ENCODE measurements at regions not wholly inside any gene's neighbourhood (a gene's known extent, or its start where the extent isn't known, plus 50 kb on each side); places are given as distances from the start of the nearest gene placed in this dataset.

DNA sequence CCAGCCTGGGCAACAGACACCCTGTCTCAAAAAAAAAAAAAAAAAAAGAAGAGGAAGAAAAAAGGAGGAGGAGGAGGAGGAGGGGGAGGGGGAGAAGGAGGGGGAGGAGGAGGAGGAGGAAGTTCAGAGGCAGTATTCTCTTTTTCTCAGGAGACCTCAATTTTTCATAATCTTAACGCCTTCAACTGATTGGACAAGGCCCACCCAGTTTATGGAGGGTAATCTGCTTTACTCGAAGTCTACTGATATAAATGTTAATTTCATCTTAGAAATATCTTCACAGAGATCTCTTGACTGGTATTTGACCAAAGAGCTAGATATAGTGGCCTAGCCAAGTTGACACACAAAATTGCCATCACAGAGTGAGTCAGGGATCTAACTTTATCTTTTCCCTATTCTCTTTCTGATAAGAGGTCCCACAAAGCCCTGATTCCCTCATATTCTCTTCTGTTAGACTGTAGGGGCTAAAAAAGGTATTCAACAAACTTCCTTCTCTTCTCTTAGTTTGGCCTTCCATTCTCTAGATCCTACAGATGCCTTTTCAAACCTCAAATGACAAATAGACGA lies 115.5 kb upstream of the ABCA1 start:
- H3K4me3 ChIP-seq (ENCODE audit: low read length) = no peak overlapping the region
- H3K4me1 ChIP-seq (ENCODE audit: insufficient read depth, low read length) = peaks cover 22% of the 10 kb centered on the region
- no peaks in the 10 kb centered on the region for H3K27me3 ChIP-seq (ENCODE audit: insufficient read depth, low read length)
- H3K9me3 ChIP-seq (ENCODE audit: low read depth, low read length) = no peaks in the 10 kb centered on the region

GRCh38 chr9:105044518-105044917 lies 116.6 kb upstream of the ABCA1 start:
- H3K4me1 ChIP-seq (ENCODE audit: insufficient read depth, low read length) = peaks cover 22% of the 10 kb centered on the region
- H3K27me3 ChIP-seq (ENCODE audit: insufficient read depth, low read length) = no peaks in the 10 kb centered on the region
- H3K4me3 ChIP-seq (ENCODE audit: low read length) = no peak overlapping the region
- H3K9me3 ChIP-seq (ENCODE audit: low read depth, low read length) = no peaks in the 10 kb centered on the region

DNA sequence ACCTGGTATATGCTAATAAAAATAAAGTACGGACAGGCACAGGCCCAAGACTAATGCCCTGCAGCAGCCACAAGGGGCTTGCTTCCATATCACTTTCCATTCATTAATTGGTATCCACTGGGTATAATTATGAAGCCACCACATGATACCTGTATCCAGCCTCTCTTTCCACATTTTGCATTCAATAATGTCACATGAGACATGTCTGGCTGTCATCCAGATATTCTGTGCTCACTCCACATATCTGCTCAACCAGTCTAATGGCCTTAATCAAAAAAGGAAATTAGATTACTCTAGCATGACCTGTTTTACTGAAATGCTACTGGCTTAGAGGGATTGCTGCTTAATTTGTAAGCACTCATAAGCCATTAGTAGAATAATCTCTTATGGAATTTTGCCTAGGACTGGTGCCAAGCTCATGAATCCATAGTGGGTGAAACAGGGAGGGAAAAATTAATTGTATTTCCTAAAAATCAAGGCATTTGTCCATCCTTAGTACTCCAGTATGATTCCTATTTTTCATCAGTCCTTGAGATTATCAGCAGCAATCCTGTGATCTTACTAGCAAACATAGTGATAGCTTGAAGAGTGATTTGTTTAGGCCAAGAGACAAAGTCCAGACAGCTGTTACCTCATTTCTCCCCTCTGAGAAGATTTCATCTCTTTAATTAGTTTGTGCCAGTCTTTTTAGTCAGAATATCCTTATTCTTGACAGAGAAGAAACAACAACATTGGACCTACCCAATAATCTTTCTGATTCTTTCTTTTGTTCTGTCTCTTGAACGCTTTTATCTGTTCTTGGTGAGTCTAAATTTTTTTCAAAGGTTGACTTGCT lies 119.2 kb upstream of the ABCA1 start:
- Histone ChIP-seq H3K4me3 (ENCODE audit: low read length) (no peak overlapping the region), H3K9me3 (ENCODE audit: low read depth, low read length) (no peaks in the 10 kb centered on the region), H3K27me3 (ENCODE audit: insufficient read depth, low read length) (no peaks in the 10 kb centered on the region), H3K4me1 (ENCODE audit: insufficient read depth, low read length) (peaks cover 21% of the 10 kb centered on the region)

- Histone ChIP-seq H3K27me3 (ENCODE audit: insufficient read depth, low read length) (no peaks in the 10 kb centered on the region), H3K4me1 (ENCODE audit: insufficient read depth, low read length) (peaks cover 27% of the 10 kb centered on the region), H3K4me3 (ENCODE audit: low read length) (no peak overlapping the region), H3K9me3 (ENCODE audit: low read depth, low read length) (no peaks in the 10 kb centered on the region)
Observed at GRCh38 chr9:105047742-105048041, 119.7 kb upstream of the ABCA1 start.

DNA sequence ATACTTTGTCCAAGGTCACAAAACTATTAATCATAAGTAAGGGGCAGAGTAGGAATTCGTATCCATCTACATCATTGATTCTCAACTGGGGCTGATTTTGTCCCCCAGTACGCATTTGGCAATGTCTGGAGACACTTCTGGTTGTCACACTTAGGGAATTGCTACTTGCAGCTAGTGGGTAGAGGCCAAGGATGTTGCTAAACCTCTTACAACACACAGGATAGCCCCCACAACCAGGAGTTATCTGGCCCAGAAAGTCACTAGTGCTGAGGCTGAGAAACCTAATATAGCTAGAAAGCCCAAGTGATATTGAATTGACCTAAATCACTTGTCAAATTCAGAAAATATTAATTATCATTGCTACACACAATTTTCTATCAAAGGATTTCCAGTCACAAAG lies 120.4 kb upstream of the ABCA1 start:
- no peaks in the 10 kb centered on the region for H3K27me3 ChIP-seq (ENCODE audit: insufficient read depth, low read length)
- H3K4me3 ChIP-seq (ENCODE audit: low read length) = no peak overlapping the region
- no peaks in the 10 kb centered on the region for H3K9me3 ChIP-seq (ENCODE audit: low read depth, low read length)
- H3K4me1 ChIP-seq (ENCODE audit: insufficient read depth, low read length) = peaks cover 28% of the 10 kb centered on the region

DNA sequence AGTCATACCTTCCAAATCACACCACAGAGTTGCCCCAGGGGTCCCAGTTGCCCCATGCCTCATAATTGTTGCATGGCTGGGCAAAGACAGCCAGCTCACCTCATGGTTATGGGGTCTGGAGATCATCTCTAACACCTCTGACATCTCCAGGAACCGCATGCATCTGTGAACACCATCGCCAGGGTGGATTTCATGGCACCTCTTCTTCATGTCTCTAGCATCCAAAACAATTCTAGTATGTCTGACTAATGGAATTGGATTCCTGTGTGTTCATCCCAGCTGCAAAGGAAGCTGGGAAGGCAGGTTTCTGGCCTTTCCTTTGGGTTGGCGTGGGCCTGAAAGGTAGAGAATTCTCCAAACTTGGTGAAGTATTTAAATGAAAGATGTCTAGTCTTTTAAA lies 122.3 kb upstream of the ABCA1 start:
- Histone ChIP-seq H3K27me3 (ENCODE audit: insufficient read depth, low read length) (no peaks in the 10 kb centered on the region), H3K4me1 (ENCODE audit: insufficient read depth, low read length) (peaks cover 35% of the 10 kb centered on the region), H3K9me3 (ENCODE audit: low read depth, low read length) (no peaks in the 10 kb centered on the region), H3K4me3 (ENCODE audit: low read length) (no peak overlapping the region)

GRCh38 chr9:105051897-105052296 lies 123.9 kb upstream of the ABCA1 start:
- H3K27me3 ChIP-seq (ENCODE audit: insufficient read depth, low read length) = no peaks in the 10 kb centered on the region
- peaks cover 35% of the 10 kb centered on the region for H3K4me1 ChIP-seq (ENCODE audit: insufficient read depth, low read length)
- no peaks in the 10 kb centered on the region for H3K9me3 ChIP-seq (ENCODE audit: low read depth, low read length)
- no peak overlapping the region for H3K4me3 ChIP-seq (ENCODE audit: low read length)

- no peaks in the 10 kb centered on the region for H3K9me3 ChIP-seq (ENCODE audit: low read depth, low read length)
- peaks cover 35% of the 10 kb centered on the region for H3K4me1 ChIP-seq (ENCODE audit: insufficient read depth, low read length)
- no peaks in the 10 kb centered on the region for H3K27me3 ChIP-seq (ENCODE audit: insufficient read depth, low read length)
- H3K4me3 ChIP-seq (ENCODE audit: low read length) = no peak overlapping the region
Observed at GRCh38 chr9:105052346-105052745, 124.4 kb upstream of the ABCA1 start.

DNA sequence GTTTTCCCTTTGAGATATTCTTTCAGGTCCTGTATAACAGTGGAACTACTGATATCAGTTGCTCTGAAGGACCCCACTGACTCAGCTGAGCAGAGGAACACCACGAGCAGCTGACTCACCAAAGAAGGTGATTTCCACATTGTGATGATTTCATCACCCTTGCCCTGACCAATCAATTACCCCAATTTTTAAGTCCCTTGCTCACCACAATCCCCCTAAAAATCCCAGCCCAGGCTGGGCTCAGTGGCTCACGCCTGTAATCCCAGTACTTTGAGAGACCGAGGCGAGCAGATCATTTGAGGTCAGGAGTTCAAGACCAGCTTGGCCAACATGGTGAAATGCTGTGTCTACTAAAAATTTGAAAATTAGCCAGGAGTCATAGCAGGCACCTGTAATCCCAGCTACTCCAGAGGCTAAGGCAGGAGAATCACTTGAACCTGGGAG lies 125.3 kb upstream of the ABCA1 start:
- Histone ChIP-seq H3K4me3 (ENCODE audit: low read length) (no peak overlapping the region), H3K27me3 (ENCODE audit: insufficient read depth, low read length) (no peaks in the 10 kb centered on the region), H3K4me1 (ENCODE audit: insufficient read depth, low read length) (peaks cover 35% of the 10 kb centered on the region), H3K9me3 (ENCODE audit: low read depth, low read length) (no peaks in the 10 kb centered on the region)

DNA sequence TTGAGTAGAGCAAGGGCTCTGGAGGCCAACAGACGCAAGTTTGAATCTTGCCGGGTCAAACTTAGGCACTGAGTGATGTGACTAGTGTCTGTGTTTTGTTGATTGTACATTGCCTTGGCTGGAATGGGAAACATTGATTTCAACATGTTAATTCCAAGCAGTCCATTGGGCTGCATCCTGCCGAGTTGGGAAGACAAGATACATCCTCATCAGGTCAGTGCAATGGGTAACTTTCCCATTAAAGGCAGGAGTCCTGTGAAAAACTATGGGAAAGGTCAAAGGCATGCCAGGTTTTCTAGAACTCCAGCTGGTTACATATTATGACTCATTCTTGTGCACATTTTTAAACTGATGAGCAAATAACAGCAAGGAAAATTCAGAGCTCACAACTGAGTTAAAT lies 126.5 kb upstream of the ABCA1 start:
- H3K4me3 ChIP-seq (ENCODE audit: low read length) = no peak overlapping the region
- no peaks in the 10 kb centered on the region for H3K9me3 ChIP-seq (ENCODE audit: low read depth, low read length)
- peaks cover 38% of the 10 kb centered on the region for H3K4me1 ChIP-seq (ENCODE audit: insufficient read depth, low read length)
- H3K27me3 ChIP-seq (ENCODE audit: insufficient read depth, low read length) = no peaks in the 10 kb centered on the region

DNA sequence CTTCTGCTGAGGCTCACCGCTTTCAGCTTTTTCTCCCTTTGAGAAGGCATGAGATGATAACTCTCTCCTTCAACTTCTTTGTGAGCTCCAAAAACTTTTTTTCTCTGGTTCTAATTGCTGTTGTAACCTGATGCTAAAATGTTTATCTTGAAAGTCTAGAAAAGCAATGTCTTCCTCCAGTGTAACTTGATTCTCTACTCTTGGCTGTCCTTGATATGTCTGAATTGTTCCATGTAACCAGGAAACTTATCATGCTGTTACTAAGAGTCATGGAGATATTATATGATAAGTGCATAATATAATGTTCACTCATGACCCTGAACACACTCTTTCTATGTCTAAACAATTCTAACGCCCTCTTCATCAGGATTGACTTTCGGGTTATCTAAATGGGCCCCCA lies 128.0 kb upstream of the ABCA1 start:
- no peaks in the 10 kb centered on the region for H3K9me3 ChIP-seq (ENCODE audit: low read depth, low read length)
- peaks cover 38% of the 10 kb centered on the region for H3K4me1 ChIP-seq (ENCODE audit: insufficient read depth, low read length)
- H3K27me3 ChIP-seq (ENCODE audit: insufficient read depth, low read length) = no peaks in the 10 kb centered on the region
- no peak overlapping the region for H3K4me3 ChIP-seq (ENCODE audit: low read length)

GRCh38 chr9:105057551-105057950 lies 129.6 kb upstream of the ABCA1 start:
- Histone ChIP-seq H3K4me1 (ENCODE audit: insufficient read depth, low read length) (peaks cover 31% of the 10 kb centered on the region), H3K4me3 (ENCODE audit: low read length) (no peak overlapping the region), H3K9me3 (ENCODE audit: low read depth, low read length) (no peaks in the 10 kb centered on the region), H3K27me3 (ENCODE audit: insufficient read depth, low read length) (no peaks in the 10 kb centered on the region)

DNA sequence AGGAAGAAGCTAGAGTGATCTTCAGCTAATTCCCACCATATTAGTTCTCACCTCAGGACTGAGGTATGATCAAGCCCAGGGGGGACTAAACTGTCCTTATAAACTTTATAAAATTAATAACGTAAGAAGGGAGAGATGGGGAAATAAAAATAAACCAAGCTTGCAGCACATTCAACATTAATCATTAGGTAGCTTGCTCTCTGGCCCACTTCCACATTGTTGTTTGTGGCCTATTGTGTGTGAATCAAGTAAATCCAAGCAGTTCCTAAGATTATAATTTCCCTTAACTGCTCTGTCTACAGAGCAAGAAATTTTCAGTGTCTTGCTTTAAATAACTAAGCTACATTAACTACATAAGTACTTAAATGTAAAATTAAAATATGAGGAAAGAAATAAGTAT lies 131.3 kb upstream of the ABCA1 start:
- H3K4me3 ChIP-seq (ENCODE audit: low read length) = no peak overlapping the region
- H3K27me3 ChIP-seq (ENCODE audit: insufficient read depth, low read length) = no peaks in the 10 kb centered on the region
- peaks cover 28% of the 10 kb centered on the region for H3K4me1 ChIP-seq (ENCODE audit: insufficient read depth, low read length)
- H3K9me3 ChIP-seq (ENCODE audit: low read depth, low read length) = no peaks in the 10 kb centered on the region

DNA sequence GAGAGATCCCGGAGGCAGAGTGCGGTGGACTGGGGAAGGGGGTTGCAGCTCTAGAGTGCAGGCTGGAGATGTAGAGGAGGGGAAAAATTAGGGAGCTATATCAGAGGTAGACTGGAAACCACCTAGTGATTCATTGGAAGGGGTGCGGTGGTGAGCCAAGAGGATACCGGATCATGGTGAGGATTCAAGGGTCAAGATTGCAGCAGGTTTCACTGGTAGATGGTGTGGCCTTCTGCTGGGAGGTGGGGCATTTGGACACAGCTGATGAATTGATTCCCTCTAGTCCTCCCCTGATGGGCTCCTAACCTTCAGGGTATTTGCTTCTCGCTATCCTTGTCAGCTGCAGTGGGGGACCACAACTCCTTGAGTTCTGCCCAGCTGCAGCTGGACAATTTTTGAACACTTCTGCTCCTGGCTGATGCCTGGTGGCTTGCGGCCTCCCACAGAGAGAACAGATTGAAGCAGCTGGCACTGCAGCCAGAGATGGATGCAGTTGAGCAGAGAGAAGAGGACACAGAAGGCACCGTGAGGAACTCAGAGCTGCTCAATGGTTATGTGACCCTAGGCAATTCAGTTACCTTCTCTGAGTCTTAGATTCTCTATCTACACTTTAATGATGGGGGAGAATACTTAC lies 134.4 kb upstream of the ABCA1 start:
- Histone ChIP-seq H3K9me3 (ENCODE audit: low read depth, low read length) (no peaks in the 10 kb centered on the region), H3K27me3 (ENCODE audit: insufficient read depth, low read length) (no peaks in the 10 kb centered on the region), H3K4me3 (ENCODE audit: low read length) (no peak overlapping the region), H3K4me1 (ENCODE audit: insufficient read depth, low read length) (peaks cover 52% of the 10 kb centered on the region)

DNA sequence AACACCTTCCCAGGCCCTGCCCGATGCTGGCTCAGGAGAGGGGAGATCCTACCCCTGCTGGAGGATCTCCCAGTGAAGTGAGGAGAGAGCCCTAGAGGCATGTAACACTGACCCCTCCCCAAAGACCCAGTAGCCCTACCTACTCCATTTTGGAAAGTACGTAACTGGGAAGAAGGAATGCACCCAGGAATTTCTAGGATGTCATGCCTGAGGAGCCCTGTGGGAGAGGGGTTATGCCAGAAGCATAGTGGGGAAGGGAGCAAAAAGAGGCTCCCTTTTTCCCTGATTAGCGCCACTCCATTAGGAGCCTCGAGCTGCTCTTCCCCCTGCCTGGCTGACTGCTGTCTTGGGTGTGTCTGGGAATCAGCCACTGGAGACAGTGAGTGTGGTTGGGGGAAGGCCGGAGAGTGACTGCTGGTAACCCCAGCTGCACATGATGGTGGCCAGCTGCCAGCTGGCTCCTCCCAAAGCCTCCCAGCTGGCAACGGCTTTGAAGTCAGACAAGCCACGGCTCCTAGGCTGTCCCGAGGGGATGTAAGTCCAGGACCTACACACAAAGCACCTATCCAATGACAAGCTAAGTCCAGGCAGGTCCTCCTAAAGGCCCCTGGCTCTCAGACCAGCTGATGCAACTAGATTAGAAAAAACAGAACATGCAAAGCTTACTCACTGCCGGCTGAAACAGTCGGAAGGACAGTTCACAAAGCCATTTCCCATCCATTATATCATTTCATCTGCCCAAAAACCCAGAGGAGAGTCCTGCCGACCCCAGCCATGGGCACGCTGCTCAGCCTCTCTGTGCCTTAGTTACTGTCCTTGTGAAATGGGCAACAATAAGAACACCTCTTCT lies 136.5 kb upstream of the ABCA1 start:
- Histone ChIP-seq H3K4me3 (ENCODE audit: low read length) (peak overlapping the region; percentile 27), H3K4me1 (ENCODE audit: insufficient read depth, low read length) (peaks cover 59% of the 10 kb centered on the region), H3K9me3 (ENCODE audit: low read depth, low read length) (no peaks in the 10 kb centered on the region), H3K27me3 (ENCODE audit: insufficient read depth, low read length) (no peaks in the 10 kb centered on the region)

All from mononuclear cell (primary cell).